MM.1S (cell line): ENCODE measurements at regions not wholly inside any gene's neighbourhood (a gene's known extent, or its start where the extent isn't known, plus 50 kb on each side); places are given as distances from the start of the nearest gene placed in this dataset.

Experiments used
- EZH2 ChIP-seq: fragments of 300-600 bp; sonication (generic); optimal IDR thresholded peaks from 2 replicates; pipeline ENCODE3; 2017; ENCODE audit warnings: low read depth, mild to moderate bottlenecking, antibody characterized with exemption, low read length, mixed read lengths
- EZH2phosphoT487 ChIP-seq: fragments of 300-600 bp; sonication (generic); IDR thresholded peaks from 2 replicates; pipeline ENCODE4 v1.6.1; 2018; ENCODE audit warnings: antibody characterized with exemption, low read length
- TF ChIP-seq, protein P1 (sequence below): fragments of 300-600 bp; sonication (generic); IDR thresholded peaks from 2 replicates; pipeline ENCODE4 v1.5.1; 2016; ENCODE audit warnings: antibody characterized with exemption, low read length, mixed read lengths

DNA sequence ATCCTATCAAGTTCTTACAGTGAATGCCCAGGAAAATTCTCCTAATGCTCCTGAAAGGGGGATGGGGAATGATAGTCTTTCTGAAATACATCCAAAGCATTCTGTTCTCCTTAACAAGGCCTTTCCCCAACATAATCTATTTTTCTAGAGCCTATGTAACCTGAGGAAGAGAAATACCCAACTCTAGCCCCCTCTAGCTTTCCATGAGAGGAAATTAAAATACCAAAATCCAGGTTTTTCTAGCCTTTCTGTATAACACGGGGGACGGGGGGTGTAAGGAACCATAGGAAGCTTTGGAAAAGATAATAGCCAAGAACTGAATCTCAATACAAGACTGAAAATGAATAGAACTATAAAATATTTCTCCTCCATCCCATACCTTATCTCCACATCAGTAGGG is 815.9 kb downstream of the SLITRK6 start:
- TF ChIP-seq, protein P1, sequence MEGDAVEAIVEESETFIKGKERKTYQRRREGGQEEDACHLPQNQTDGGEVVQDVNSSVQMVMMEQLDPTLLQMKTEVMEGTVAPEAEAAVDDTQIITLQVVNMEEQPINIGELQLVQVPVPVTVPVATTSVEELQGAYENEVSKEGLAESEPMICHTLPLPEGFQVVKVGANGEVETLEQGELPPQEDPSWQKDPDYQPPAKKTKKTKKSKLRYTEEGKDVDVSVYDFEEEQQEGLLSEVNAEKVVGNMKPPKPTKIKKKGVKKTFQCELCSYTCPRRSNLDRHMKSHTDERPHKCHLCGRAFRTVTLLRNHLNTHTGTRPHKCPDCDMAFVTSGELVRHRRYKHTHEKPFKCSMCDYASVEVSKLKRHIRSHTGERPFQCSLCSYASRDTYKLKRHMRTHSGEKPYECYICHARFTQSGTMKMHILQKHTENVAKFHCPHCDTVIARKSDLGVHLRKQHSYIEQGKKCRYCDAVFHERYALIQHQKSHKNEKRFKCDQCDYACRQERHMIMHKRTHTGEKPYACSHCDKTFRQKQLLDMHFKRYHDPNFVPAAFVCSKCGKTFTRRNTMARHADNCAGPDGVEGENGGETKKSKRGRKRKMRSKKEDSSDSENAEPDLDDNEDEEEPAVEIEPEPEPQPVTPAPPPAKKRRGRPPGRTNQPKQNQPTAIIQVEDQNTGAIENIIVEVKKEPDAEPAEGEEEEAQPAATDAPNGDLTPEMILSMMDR: no peak
- no peak for TF ChIP-seq EZH2
- TF ChIP-seq EZH2phosphoT487: no peak
